GM21786 (cell line): ENCODE measurements at regions not wholly inside any gene's neighbourhood (a gene's known extent, or its start where the extent isn't known, plus 50 kb on each side); places are given as distances from the start of the nearest gene placed in this dataset.

Experiments used
- ATAC-seq: cut with Tn5 transposase; IDR thresholded peaks from one replicate; pipeline ENCODE4 v1.9.1; 2021; ENCODE audit not compliant: unreplicated experiment

- ATAC-seq = no peak
Measured at GRCh38 chr11:97110376-97110775, 720.6 kb downstream of the JRKL start.

- no peak for ATAC-seq
Measured at GRCh38 chr11:97111559-97111958, 721.7 kb downstream of the JRKL start.

- ATAC-seq = no peak
Measured at GRCh38 chr11:97118614-97119200, 728.9 kb downstream of the JRKL start.

GRCh38 chr11:97123237-97123636 lies 733.4 kb downstream of the JRKL start:
- ATAC-seq = no peak

- ATAC-seq = no peak
Measured at GRCh38 chr11:97136067-97136466, 746.3 kb downstream of the JRKL start.

GRCh38 chr11:97140885-97141494 lies 751.2 kb downstream of the JRKL start:
- no peak for ATAC-seq

GRCh38 chr11:97143463-97143862 lies 753.6 kb downstream of the JRKL start:
- no peak for ATAC-seq

GRCh38 chr11:97149741-97150140 lies 759.9 kb downstream of the JRKL start:
- ATAC-seq = no peak

GRCh38 chr11:97157221-97157740 lies 767.5 kb downstream of the JRKL start:
- ATAC-seq = no peak

- no peak for ATAC-seq
Measured at GRCh38 chr11:97158243-97158642, 768.4 kb downstream of the JRKL start.

GRCh38 chr11:97163631-97164191 lies 773.9 kb downstream of the JRKL start:
- ATAC-seq = no peak

GRCh38 chr11:97201743-97202612 lies 812.2 kb downstream of the JRKL start:
- ATAC-seq = no peak

- ATAC-seq = no peak
Measured at GRCh38 chr11:97202613-97203292, 812.9 kb downstream of the JRKL start.

- no peak for ATAC-seq
Measured at GRCh38 chr11:97218011-97218410, 828.2 kb downstream of the JRKL start.

GRCh38 chr11:97223647-97224046 lies 833.8 kb downstream of the JRKL start:
- ATAC-seq = no peak

- no peak for ATAC-seq
Measured at GRCh38 chr11:97224396-97224795, 834.6 kb downstream of the JRKL start.

GRCh38 chr11:97225794-97226193 lies 836.0 kb downstream of the JRKL start:
- no peak for ATAC-seq

- ATAC-seq = no peak
Measured at GRCh38 chr11:97229936-97230335, 840.1 kb downstream of the JRKL start.

- no peak for ATAC-seq
Measured at GRCh38 chr11:97231231-97231630, 841.4 kb downstream of the JRKL start.

- no peak for ATAC-seq
Measured at GRCh38 chr11:97234016-97234415, 844.2 kb downstream of the JRKL start.

GRCh38 chr11:97237151-97237550 lies 847.3 kb downstream of the JRKL start:
- no peak for ATAC-seq
